ENCODE measurements at regions not wholly inside any gene's neighbourhood (a gene's known extent, or its start where the extent isn't known, plus 50 kb on each side); places are given as distances from the start of the nearest gene placed in this dataset.

DNA sequence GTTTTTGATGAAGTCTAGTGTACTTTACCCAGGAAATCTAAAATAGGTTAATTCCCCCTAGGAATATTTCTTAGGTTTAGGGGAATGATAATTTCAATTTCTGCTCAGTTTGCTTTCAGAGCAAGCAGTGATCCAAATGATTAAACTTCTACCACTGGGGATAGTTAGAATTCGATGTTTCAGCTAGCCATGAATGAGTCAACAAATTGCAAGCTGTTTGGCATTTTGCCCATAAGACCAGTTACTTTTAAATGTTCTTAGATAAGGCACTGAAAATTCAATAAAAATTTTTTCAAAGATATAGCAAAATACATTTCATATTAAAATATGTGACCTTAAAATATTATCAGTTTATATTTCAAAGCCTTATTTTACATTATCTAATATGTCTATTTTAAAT lies 993.6 kb downstream of the ARAP2 start:
- Histone ChIP-seq H3K4me1 (ENCODE audit: control insufficient read depth in 2 of 3, insufficient read depth in 2 of 3, low read depth in 1 of 3, low read length in 3 of 3) (no peaks in the 10 kb centered on the region), H3K9ac (ENCODE audit: low read length in 3 of 3) (no peak overlapping the region), H3K9me3 (ENCODE audit: control insufficient read depth in 2 of 3, insufficient read depth in 1 of 3, low read length in 3 of 3) (no peaks in the 10 kb centered on the region), H3K27ac (ENCODE audit: low read depth in 2 of 2, low read length in 2 of 2) (no peak overlapping the region), H3K4me3 (ENCODE audit: low read length in 3 of 3) (no peak overlapping the region), H3K27me3 (ENCODE audit: control insufficient read depth, insufficient read depth, low read length) (no peaks in the 10 kb centered on the region), H3K36me3 (ENCODE audit: control insufficient read depth in 2 of 3, insufficient read depth in 3 of 3, low read length in 3 of 3) (no peaks in the 10 kb centered on the region)
- DNase-seq, result no peak
- no peak for FAIRE-seq
- TF ChIP-seq, protein P1, sequence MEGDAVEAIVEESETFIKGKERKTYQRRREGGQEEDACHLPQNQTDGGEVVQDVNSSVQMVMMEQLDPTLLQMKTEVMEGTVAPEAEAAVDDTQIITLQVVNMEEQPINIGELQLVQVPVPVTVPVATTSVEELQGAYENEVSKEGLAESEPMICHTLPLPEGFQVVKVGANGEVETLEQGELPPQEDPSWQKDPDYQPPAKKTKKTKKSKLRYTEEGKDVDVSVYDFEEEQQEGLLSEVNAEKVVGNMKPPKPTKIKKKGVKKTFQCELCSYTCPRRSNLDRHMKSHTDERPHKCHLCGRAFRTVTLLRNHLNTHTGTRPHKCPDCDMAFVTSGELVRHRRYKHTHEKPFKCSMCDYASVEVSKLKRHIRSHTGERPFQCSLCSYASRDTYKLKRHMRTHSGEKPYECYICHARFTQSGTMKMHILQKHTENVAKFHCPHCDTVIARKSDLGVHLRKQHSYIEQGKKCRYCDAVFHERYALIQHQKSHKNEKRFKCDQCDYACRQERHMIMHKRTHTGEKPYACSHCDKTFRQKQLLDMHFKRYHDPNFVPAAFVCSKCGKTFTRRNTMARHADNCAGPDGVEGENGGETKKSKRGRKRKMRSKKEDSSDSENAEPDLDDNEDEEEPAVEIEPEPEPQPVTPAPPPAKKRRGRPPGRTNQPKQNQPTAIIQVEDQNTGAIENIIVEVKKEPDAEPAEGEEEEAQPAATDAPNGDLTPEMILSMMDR (IDR thresholded peaks at IDR 0.05; ENCODE audit: borderline replicate concordance, extremely low read depth, insufficient read depth), result no peak
- intact Hi-C loops (cut with DNase I), result no loop called here

DNA sequence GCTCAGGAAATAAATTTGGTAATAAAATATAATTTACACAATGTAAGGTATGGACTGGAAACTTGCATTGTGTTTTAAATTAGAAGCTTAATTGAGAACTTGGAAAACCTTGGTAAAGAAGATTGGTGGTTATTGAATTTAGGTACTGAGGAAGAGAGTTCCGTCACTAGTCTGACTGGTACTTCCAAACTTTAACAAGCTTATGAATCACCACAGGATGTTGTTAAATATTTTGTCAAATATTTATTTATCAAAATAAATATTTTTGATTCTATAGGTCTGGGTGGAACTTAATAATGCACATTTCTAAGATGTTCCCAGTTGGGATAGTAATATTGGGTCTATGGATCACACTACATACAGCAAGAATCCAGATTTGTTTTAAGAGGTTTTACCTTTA lies 992.2 kb downstream of the ARAP2 start:
- Histone ChIP-seq H3K4me1 (ENCODE audit: control insufficient read depth in 2 of 3, insufficient read depth in 2 of 3, low read depth in 1 of 3, low read length in 3 of 3) (no peaks in the 10 kb centered on the region), H3K27me3 (ENCODE audit: control insufficient read depth, insufficient read depth, low read length) (no peaks in the 10 kb centered on the region), H3K9ac (ENCODE audit: low read length in 3 of 3) (no peak overlapping the region), H3K36me3 (ENCODE audit: control insufficient read depth in 2 of 3, insufficient read depth in 3 of 3, low read length in 3 of 3) (no peaks in the 10 kb centered on the region), H3K27ac (ENCODE audit: low read depth in 2 of 2, low read length in 2 of 2) (no peak overlapping the region), H3K4me3 (ENCODE audit: low read length in 3 of 3) (no peak overlapping the region), H3K9me3 (ENCODE audit: control insufficient read depth in 2 of 3, insufficient read depth in 1 of 3, low read length in 3 of 3) (no peaks in the 10 kb centered on the region)
- FAIRE-seq (no peak), DNase-seq (no peak)
- TF ChIP-seq, protein P1 (IDR thresholded peaks at IDR 0.05; ENCODE audit: borderline replicate concordance, extremely low read depth, insufficient read depth), result no peak
- intact Hi-C loops (cut with DNase I), result no loop called here

DNA sequence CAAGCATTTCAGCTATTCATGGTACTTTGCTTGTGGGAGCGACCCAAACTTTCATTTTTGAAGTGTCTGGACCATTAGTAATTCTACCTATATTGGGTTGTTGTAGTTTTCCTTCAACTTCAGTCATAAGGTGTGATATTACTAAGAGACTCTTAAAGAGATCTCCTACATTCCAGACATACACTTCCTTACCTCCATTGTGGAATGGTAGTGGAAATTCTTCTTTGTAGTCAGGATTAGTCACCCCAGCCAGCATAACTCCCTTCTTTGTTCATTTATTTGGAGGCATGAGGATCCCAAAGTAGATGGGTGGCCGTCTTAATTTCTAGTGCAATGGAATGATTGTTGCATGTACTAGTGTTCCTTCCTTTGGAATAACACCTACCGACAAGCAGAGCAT lies 991.4 kb downstream of the ARAP2 start:
- no peaks in the 10 kb centered on the region for H3K27me3 ChIP-seq (ENCODE audit: control insufficient read depth, insufficient read depth, low read length)
- no peaks in the 10 kb centered on the region for H3K9me3 ChIP-seq (ENCODE audit: control insufficient read depth in 2 of 3, insufficient read depth in 1 of 3, low read length in 3 of 3)
- no peak overlapping the region for H3K9ac ChIP-seq (ENCODE audit: low read length in 3 of 3)
- TF ChIP-seq, protein P1 (IDR thresholded peaks at IDR 0.05; ENCODE audit: borderline replicate concordance, extremely low read depth, insufficient read depth), result no peak
- H3K4me3 ChIP-seq (ENCODE audit: low read length in 3 of 3), result no peak overlapping the region
- intact Hi-C loops (cut with DNase I), result no loop called here
- FAIRE-seq (no peak), DNase-seq (no peak)
- no peaks in the 10 kb centered on the region for H3K36me3 ChIP-seq (ENCODE audit: control insufficient read depth in 2 of 3, insufficient read depth in 3 of 3, low read length in 3 of 3)
- no peak overlapping the region for H3K27ac ChIP-seq (ENCODE audit: low read depth in 2 of 2, low read length in 2 of 2)
- no peaks in the 10 kb centered on the region for H3K4me1 ChIP-seq (ENCODE audit: control insufficient read depth in 2 of 3, insufficient read depth in 2 of 3, low read depth in 1 of 3, low read length in 3 of 3)

DNA sequence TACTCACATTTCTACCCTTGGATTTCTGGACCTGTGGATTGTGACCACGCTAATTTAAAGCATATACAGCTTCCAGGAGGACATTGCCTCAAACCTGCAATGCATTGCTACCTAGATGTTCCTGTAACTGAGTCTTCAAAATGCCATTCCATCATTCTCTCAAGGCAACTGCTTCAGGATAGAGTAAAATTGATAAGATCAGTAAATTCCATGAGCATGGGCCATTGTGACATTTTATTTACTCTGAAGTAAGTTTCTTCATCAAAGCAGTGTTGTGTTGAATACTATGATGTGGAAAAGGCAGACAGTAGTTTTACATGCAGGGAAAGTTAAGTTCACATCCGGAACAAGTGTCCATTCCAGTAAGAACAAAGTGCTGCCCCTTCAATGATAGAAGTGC lies 991.0 kb downstream of the ARAP2 start:
- H3K4me1 ChIP-seq (ENCODE audit: control insufficient read depth in 2 of 3, insufficient read depth in 2 of 3, low read depth in 1 of 3, low read length in 3 of 3), result no peaks in the 10 kb centered on the region
- H3K4me3 ChIP-seq (ENCODE audit: low read length in 3 of 3), result no peak overlapping the region
- H3K9ac ChIP-seq (ENCODE audit: low read length in 3 of 3), result no peak overlapping the region
- DNase-seq (no peak), FAIRE-seq (no peak)
- H3K27ac ChIP-seq (ENCODE audit: low read depth in 2 of 2, low read length in 2 of 2), result no peak overlapping the region
- intact Hi-C loops (cut with DNase I), result no loop called here
- H3K36me3 ChIP-seq (ENCODE audit: control insufficient read depth in 2 of 3, insufficient read depth in 3 of 3, low read length in 3 of 3), result no peaks in the 10 kb centered on the region
- TF ChIP-seq, protein P1 (IDR thresholded peaks at IDR 0.05; ENCODE audit: borderline replicate concordance, extremely low read depth, insufficient read depth), result no peak
- no peaks in the 10 kb centered on the region for H3K27me3 ChIP-seq (ENCODE audit: control insufficient read depth, insufficient read depth, low read length)
- no peaks in the 10 kb centered on the region for H3K9me3 ChIP-seq (ENCODE audit: control insufficient read depth in 2 of 3, insufficient read depth in 1 of 3, low read length in 3 of 3)

Data from kidney (tissue), 13 donors.